NCI-H510A treated with DMSO at 0.1 percent for 48 hours (cell line): ENCODE measurements at regions not wholly inside any gene's neighbourhood (a gene's known extent, or its start where the extent isn't known, plus 50 kb on each side); places are given as distances from the start of the nearest gene placed in this dataset.
"Not testable (repeated sequence)": the region's sequence is repeated elsewhere in the genome, so short reads cannot be mapped to it uniquely, and the experiment has no call there.

Experiments
- DNase-seq: peaks from one replicate; lab custom pipeline; 2025; lab: John Stamatoyannopoulos, UW

GRCh38 chr6:121925534-121926255 lies 473.8 kb upstream of the HSF2 start:
- DNase-seq: no peak

- DNase-seq: no peak
These were observed 470.2 kb upstream of the HSF2 start for GRCh38 chr6:121929301-121929700.

GRCh38 chr6:121932076-121932991 lies 467.1 kb upstream of the HSF2 start:
- DNase-seq: peak; percentile 2

- DNase-seq: no peak
These were observed 465.0 kb upstream of the HSF2 start for GRCh38 chr6:121934451-121934850.

- no peak for DNase-seq
These were observed 458.7 kb upstream of the HSF2 start for GRCh38 chr6:121940728-121941127.

GRCh38 chr6:121944354-121944753 lies 455.1 kb upstream of the HSF2 start:
- no peak for DNase-seq

- DNase-seq: no peak
These were observed 448.3 kb upstream of the HSF2 start for GRCh38 chr6:121951123-121951522.

GRCh38 chr6:121951918-121952379 lies 447.5 kb upstream of the HSF2 start:
- DNase-seq: no peak

GRCh38 chr6:121955401-121955800 lies 444.1 kb upstream of the HSF2 start:
- not testable (repeated sequence) for DNase-seq

GRCh38 chr6:121956782-121957181 lies 442.7 kb upstream of the HSF2 start:
- DNase-seq: no peak

- no peak for DNase-seq
These were observed 440.0 kb upstream of the HSF2 start for GRCh38 chr6:121959501-121959900.

- no peak for DNase-seq
These were observed 437.8 kb upstream of the HSF2 start for GRCh38 chr6:121961619-121962125.

GRCh38 chr6:121963826-121964225 lies 435.6 kb upstream of the HSF2 start:
- no peak for DNase-seq

GRCh38 chr6:121965739-121966138 lies 433.7 kb upstream of the HSF2 start:
- no peak for DNase-seq

- DNase-seq: no peak
These were observed 431.8 kb upstream of the HSF2 start for GRCh38 chr6:121967631-121968030.

- DNase-seq: no peak
These were observed 427.5 kb upstream of the HSF2 start for GRCh38 chr6:121971931-121972335.

GRCh38 chr6:121984956-121985355 lies 414.5 kb upstream of the HSF2 start:
- DNase-seq: no peak

- DNase-seq: no peak
These were observed 406.1 kb upstream of the HSF2 start for GRCh38 chr6:121993362-121993761.

GRCh38 chr6:121994919-121995318 lies 404.5 kb upstream of the HSF2 start:
- no peak for DNase-seq

- DNase-seq: no peak
These were observed 400.8 kb upstream of the HSF2 start for GRCh38 chr6:121998631-121999030.

- DNase-seq: no peak
These were observed 399.9 kb upstream of the HSF2 start for GRCh38 chr6:121999456-122000065.

- DNase-seq: no peak
These were observed 393.8 kb upstream of the HSF2 start for GRCh38 chr6:122005661-122006060.
